GM13976 (cell line): ENCODE measurements at regions not wholly inside any gene's neighbourhood (a gene's known extent, or its start where the extent isn't known, plus 50 kb on each side); places are given as distances from the start of the nearest gene placed in this dataset.

ENCODE experiments used
- DNase-seq: peaks from one replicate; pipeline ENCODE4 v3.0.0; 2012; ENCODE audit warnings: low spot score
- in situ Hi-C: fragments of 300-500 bp; cut with MboI; formaldehyde crosslinking; loops from one replicate; pipeline ENCODE4 v1.12.0; 2022; ENCODE audit warnings: low sequenced_read_pairs, mixed read lengths, inconsistent platforms; ENCODE audit not compliant: unreplicated experiment
- TF ChIP-seq, protein P1 (sequence below): IDR thresholded peaks from 2 replicates; pipeline ENCODE4 v1.5.1; 2012; ENCODE audit warnings: borderline replicate concordance, mild to moderate bottlenecking; ENCODE audit not compliant: insufficient read depth; ENCODE audit errors: extremely low read depth, missing control alignments, control extremely low read depth

DNA sequence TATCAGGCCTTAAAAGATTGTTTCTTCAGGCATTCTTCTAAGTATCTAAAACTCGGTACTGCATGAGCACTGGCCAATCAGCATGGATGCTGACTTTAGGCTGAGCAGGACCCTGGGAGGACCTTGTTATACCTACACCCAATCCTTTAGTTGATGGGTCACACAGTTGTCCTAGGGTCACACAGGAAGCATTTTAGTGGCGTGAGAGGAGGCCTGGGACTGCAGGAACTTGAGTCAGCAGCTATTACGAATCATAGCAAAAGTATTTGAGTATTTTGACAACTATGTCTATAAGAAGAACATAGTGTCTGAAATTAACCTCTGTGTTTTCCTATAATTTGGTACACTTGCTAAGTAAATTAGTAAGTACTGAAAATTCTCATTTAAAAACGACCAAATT is 741.4 kb downstream of the HACE1 start:
- in situ Hi-C loops = no loop called here
- DNase-seq = no peak
- TF ChIP-seq, protein P1, sequence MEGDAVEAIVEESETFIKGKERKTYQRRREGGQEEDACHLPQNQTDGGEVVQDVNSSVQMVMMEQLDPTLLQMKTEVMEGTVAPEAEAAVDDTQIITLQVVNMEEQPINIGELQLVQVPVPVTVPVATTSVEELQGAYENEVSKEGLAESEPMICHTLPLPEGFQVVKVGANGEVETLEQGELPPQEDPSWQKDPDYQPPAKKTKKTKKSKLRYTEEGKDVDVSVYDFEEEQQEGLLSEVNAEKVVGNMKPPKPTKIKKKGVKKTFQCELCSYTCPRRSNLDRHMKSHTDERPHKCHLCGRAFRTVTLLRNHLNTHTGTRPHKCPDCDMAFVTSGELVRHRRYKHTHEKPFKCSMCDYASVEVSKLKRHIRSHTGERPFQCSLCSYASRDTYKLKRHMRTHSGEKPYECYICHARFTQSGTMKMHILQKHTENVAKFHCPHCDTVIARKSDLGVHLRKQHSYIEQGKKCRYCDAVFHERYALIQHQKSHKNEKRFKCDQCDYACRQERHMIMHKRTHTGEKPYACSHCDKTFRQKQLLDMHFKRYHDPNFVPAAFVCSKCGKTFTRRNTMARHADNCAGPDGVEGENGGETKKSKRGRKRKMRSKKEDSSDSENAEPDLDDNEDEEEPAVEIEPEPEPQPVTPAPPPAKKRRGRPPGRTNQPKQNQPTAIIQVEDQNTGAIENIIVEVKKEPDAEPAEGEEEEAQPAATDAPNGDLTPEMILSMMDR = no peak

DNA sequence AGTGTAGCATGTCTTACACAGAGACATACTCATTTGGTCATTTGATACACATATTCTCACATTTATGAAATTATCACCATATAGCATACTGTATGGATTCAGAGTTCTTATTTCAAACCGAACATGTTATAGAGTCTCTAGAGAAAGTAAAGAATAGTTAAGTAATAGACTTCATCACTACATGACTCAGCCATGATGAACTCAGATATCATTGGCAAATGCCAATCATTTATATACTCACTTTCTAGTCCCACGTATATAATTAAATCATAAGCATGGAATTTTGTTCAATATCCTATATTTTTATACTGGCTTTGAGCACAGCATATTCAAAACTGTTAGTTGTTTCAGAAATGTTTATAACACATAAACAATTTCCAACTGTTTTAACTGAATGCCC is 749.9 kb downstream of the HACE1 start:
- in situ Hi-C loops = no loop called here
- TF ChIP-seq, protein P1 = no peak
- no peak for DNase-seq

DNA sequence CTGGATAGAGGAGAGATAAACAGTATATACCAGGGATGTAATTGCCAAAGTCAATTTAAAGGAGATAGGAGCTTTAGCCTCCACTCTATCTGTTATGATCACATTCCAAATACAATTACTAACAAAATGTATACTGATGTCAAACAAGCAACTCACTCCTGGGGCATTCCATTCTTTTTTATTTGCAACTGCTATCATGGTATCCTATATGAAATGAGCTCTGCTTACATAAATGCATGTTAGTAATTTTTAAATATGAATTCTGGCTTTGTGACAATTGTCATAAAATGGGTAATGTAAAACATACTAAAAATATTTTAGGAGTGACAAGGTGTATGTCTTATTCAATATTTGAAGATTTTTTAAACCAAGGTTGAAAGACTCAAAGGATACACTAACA is 751.1 kb downstream of the HACE1 start:
- TF ChIP-seq, protein P1 = no peak
- in situ Hi-C loops = no loop called here
- DNase-seq = no peak

DNA sequence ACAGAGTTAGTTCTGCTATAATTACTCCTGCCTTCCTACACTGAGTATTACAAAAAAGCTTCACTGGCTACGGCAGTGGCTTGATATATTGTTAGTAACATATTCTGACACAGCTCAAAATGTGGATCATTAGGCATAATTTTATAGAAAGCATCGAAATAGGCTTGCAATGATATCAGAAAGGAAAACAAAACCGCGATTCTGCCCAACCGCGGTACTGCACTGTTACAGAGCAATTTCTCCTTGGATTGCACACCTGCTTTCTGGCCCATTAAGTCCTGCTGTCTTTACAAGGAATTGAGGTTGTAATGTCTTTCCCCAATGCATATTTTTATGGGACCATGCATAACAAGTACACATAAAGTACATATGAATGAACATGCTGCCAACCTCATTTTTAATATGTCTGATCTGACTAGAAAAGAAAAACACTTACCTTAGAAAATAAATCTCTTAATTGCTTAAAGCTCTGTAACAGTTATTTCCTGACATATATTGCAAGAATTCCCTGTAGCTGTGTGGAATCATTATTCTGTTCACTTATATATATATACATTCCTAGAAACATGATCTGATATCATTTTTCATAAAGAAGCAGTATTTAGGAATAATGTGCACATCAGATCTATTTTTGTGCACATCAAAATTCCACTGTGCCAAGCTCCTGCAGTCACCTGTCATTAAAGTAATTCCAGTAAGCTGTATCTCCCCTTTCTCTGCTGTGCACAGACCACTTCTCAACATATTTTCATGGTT is 763.9 kb downstream of the HACE1 start:
- no peak for DNase-seq
- TF ChIP-seq, protein P1 = no peak
- in situ Hi-C loops = no loop called here

DNA sequence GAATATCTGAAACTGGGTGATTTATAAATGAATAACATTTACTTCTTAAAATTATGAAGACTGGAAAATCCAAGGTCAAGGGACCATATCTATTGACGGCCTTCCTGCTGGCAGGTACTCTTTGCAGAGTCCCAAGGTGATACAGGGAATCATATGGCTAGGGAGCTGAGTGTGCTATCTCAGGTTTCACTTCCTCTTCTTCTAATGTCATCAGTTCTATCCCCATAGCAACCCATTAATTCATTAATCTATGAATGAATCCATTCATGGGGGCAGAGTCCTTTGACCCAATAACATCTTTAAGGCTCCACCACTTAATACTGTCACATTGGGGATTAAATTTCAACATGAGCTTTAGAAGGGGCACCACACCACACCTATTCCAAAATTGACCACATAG is 772.0 kb downstream of the HACE1 start:
- in situ Hi-C loops = no loop called here
- TF ChIP-seq, protein P1 = no peak
- DNase-seq = no peak

DNA sequence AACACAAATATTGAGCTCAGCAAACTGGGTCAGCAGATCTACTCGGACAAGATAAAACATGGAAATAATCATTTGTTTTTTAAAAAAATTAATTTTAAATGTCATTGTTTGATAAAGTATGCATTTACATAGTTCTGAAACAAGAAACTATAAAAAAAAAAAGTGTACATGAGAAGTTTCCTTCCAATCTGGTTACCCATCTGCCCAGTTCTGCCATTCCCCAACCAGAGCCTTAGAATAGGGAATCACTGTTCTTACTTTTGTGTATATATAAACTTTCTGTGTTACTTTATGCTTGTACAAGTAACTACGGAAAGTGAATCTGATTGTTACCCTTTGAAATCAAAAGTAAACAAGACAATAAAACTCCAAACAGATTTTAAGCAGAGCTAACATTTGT is 791.4 kb downstream of the HACE1 start:
- in situ Hi-C loops = no loop called here
- no peak for DNase-seq
- TF ChIP-seq, protein P1 = no peak

DNA sequence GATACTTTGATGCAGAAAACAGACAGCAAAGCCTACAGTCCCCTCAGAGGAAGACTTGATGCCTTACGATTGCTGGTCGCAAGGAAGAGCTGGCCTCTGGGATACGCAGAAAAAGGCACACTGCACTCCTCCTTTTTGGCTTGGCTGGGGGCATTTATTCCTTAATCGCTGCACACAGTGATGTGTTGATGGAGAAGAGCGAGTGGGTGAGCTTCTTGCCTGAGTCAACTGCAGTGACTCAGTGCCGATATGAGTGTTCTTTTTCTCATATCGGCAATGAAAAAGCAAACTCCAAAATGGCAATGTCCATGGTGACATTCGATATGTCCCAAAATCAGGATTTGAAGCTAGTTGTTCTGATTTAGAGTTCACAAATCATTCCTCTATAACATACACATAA is 794.8 kb downstream of the HACE1 start:
- TF ChIP-seq, protein P1 = no peak
- in situ Hi-C loops = no loop called here
- DNase-seq = no peak
